HFFc6 (cell line): ENCODE measurements at regions not wholly inside any gene's neighbourhood (a gene's known extent, or its start where the extent isn't known, plus 50 kb on each side); places are given as distances from the start of the nearest gene placed in this dataset.
A peak's percentile ranks its signal among the peaks of the same experiment; 100 is the strongest.

ENCODE experiments used
- DNase-seq: peaks from one replicate; pipeline ENCODE4 v3.0.0-alpha.2; 2018
- H3K27ac Mint-ChIP-seq: 2 replicates; pipeline ENCODE4 v1.8.0; 2020; ENCODE audit warnings: mild to moderate bottlenecking, mixed read lengths
- H3K27me3 Mint-ChIP-seq: 2 replicates; pipeline ENCODE4 v1.8.0; 2021; ENCODE audit warnings: mild to moderate bottlenecking, moderate library complexity, mixed read lengths; ENCODE audit not compliant: insufficient read depth
- H3K36me3 Mint-ChIP-seq: 2 replicates; pipeline ENCODE4 v1.8.0; 2021; ENCODE audit warnings: low read depth, mixed read lengths
- H3K4me1 Mint-ChIP-seq: 2 replicates; pipeline ENCODE4 v1.8.0; 2020; ENCODE audit warnings: low read depth, mixed read lengths
- H3K4me3 Mint-ChIP-seq: 2 replicates; pipeline ENCODE4 v1.8.0; 2020; ENCODE audit warnings: mild to moderate bottlenecking, moderate library complexity, mixed read lengths
- H3K9me3 Mint-ChIP-seq: 2 replicates; pipeline ENCODE4 v1.8.0; 2020; ENCODE audit warnings: mild to moderate bottlenecking, mixed read lengths
- CTCF ChIP-seq: fragments of 200-600 bp; sonication (generic); IDR thresholded peaks from 2 replicates; pipeline ENCODE4 v1.5.0; 2021; ENCODE audit warnings: antibody characterized with exemption, mild to moderate bottlenecking

GRCh38 chr1:204760757-204761156 lies 75.2 kb upstream of the LRRN2 start:
- Mint-ChIP-seq H3K4me1 (peaks cover 7% of the 10 kb centered on the region), H3K27me3 (peaks cover 21% of the 10 kb centered on the region), H3K9me3 (peaks cover 4% of the 10 kb centered on the region; the same call in 1 of the 2 replicates), H3K4me3 (no peak overlapping the region), H3K36me3 (0 out of 2 replicates have a peak, but pooled peaks cover 5% of the 10 kb centered on the region), H3K27ac (no peak overlapping the region)
- TF ChIP-seq CTCF = no peak
- DNase-seq = no peak

DNA sequence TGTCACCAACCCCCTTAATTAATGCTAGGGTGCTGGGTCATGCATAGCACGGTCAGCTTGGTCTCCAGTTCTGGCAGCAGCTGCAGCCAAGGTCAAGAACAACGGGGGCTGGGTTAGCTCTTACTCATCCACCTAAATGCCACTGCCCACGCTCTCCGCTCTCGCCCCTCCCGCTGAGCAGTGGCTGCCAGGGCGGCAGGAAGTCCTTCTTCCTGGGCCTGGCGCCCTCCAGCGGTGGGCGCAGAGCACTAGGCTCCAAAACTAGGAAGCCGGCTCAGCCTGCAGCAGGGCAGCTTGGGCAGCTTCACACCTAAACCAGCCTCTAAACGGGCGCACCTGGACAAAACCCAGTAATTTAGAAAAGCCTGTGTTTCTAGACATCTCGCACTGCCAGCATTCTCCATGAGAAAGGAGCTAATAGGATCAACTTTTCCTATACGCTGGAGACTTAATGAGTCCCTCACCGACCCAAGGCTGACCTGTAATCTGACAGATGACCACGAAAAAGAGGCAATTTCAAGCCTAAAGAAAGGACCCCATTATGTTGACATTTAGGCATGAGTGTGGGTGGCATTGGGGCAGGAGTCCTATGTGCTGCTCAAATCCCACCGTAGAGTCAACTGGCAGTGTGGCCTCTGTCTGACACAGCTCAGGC lies 78.4 kb upstream of the LRRN2 start:
- peak; percentile 45 for DNase-seq
- peak; percentile 86 for TF ChIP-seq CTCF
- Mint-ChIP-seq H3K36me3 (0 out of 2 replicates have a peak, but pooled peaks cover 5% of the 10 kb centered on the region), H3K9me3 (peaks cover 4% of the 10 kb centered on the region; the same call in 1 of the 2 replicates), H3K4me1 (peaks cover 7% of the 10 kb centered on the region), H3K27me3 (peaks cover 27% of the 10 kb centered on the region), H3K27ac (no peak overlapping the region), H3K4me3 (no peak overlapping the region)

GRCh38 chr1:204769997-204770396 lies 84.5 kb upstream of the LRRN2 start:
- TF ChIP-seq CTCF = no peak
- Mint-ChIP-seq H3K9me3 (no peaks in the 10 kb centered on the region), H3K27ac (no peak overlapping the region), H3K4me1 (no peaks in the 10 kb centered on the region), H3K4me3 (no peak overlapping the region), H3K36me3 (no peaks in the 10 kb centered on the region), H3K27me3 (peaks cover 45% of the 10 kb centered on the region)
- no peak for DNase-seq

GRCh38 chr1:204771358-204771757 lies 85.8 kb upstream of the LRRN2 start:
- no peaks in the 10 kb centered on the region for H3K9me3 Mint-ChIP-seq

GRCh38 chr1:204773246-204773645 lies 87.7 kb upstream of the LRRN2 start:
- Mint-ChIP-seq H3K27me3 (peaks cover 48% of the 10 kb centered on the region), H3K36me3 (no peaks in the 10 kb centered on the region), H3K27ac (no peak overlapping the region), H3K9me3 (no peaks in the 10 kb centered on the region), H3K4me1 (no peaks in the 10 kb centered on the region), H3K4me3 (no peak overlapping the region)
- no peak for DNase-seq
- TF ChIP-seq CTCF = no peak

More at GRCh38 chr1:204771358-204771757, 85.8 kb upstream of the LRRN2 start:
- Mint-ChIP-seq H3K4me3 (no peak overlapping the region), H3K27ac (no peak overlapping the region), H3K27me3 (peaks cover 47% of the 10 kb centered on the region), H3K36me3 (no peaks in the 10 kb centered on the region), H3K4me1 (no peaks in the 10 kb centered on the region)
- TF ChIP-seq CTCF = no peak
- DNase-seq = no peak
